Omental fat pad (tissue), 3 donors: ENCODE measurements at regions not wholly inside any gene's neighbourhood (a gene's known extent, or its start where the extent isn't known, plus 50 kb on each side); places are given as distances from the start of the nearest gene placed in this dataset.
A peak's percentile ranks its signal among the peaks of the same experiment; 100 is the strongest.

ENCODE experiments used
- ATAC-seq: fragments of 150-250 bp; one replicate; pipeline ENCODE4 v1.9.1; 2016; ENCODE audit warnings: mild to moderate bottlenecking, moderate library complexity; ENCODE audit not compliant: low FRiP score
- DNase-seq: peaks from one replicate; pipeline ENCODE4 v3.0.0-alpha.2; 2019; ENCODE audit warnings: low spot score
- TF ChIP-seq, protein P1 (sequence below), 3 donors: fragments of 450-650 bp; IDR thresholded peaks; one replicate each; pipeline ENCODE4 v1.5.1; 2016 to 2017; ENCODE audit warnings: antibody characterized with exemption in 3 of 3, mild to moderate bottlenecking in 3 of 3, moderate library complexity in 2 of 3

DNA sequence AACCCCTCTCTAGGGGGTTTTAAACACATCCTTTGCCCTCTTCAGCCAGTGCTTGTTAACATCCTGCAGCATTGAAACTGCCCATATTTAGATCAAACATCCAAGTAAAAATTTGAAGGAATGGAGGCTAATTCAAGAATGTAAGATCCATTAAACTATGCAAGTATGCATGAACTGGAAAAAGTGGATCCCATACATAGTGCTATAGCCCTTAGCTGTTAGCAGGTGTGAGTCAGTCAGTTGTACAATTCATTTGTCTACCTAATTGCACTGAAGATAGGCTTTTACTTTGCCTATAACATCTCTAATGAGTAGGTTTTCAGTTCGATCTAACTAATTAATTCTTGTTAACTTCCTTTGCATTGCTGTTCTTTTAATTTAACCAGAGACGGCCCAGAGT, 270.9 kb downstream of the LMO4 start:
- TF ChIP-seq, protein P1, sequence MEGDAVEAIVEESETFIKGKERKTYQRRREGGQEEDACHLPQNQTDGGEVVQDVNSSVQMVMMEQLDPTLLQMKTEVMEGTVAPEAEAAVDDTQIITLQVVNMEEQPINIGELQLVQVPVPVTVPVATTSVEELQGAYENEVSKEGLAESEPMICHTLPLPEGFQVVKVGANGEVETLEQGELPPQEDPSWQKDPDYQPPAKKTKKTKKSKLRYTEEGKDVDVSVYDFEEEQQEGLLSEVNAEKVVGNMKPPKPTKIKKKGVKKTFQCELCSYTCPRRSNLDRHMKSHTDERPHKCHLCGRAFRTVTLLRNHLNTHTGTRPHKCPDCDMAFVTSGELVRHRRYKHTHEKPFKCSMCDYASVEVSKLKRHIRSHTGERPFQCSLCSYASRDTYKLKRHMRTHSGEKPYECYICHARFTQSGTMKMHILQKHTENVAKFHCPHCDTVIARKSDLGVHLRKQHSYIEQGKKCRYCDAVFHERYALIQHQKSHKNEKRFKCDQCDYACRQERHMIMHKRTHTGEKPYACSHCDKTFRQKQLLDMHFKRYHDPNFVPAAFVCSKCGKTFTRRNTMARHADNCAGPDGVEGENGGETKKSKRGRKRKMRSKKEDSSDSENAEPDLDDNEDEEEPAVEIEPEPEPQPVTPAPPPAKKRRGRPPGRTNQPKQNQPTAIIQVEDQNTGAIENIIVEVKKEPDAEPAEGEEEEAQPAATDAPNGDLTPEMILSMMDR (IDR thresholded peaks at IDR 0.05), result no peak

DNA sequence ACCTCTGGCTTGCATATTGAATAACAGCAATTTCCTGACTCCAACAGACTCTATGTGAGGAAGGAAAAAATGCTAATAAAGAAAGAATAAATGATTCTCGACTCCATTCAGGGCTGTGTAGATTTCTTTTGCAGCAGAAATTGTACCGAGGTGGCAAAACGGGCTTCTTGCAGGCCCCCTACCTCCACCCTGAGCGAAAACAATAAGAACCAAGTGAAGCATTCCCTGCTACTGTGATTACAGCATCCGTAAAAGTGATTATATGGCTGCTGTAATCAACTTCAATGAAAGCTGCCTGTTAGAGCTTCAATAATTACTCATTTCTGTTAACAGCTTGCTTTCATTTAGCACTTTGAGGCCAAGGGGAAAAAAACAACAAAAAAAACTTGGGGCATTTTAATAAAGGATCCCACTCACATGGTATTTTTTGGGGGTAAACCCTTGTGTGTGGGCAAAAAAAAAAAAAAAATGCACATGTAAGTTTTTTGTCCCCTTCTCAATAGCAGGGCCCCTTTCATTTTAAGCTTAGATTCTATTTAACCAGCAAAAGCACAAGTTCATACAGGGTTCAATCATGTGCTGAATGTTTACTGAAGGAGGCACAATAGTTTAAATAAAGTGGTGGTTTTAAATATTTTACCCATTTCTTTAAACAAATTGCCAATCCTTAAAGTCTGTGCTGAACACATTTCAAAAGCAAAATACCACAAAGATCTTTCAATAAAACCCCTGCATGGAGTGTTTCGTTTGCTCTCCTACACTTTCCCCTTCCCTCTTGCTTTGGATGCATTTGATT, 271.6 kb downstream of the LMO4 start:
- DNase-seq, result no peak
- ATAC-seq, result no peak
- TF ChIP-seq, protein P1 (IDR thresholded peaks at IDR 0.05), result no peak

More for the DNA sequence above, 270.9 kb downstream of the LMO4 start:
- ATAC-seq (no peak), DNase-seq (no peak)

GRCh38 chr1:87600854-87601253, 272.2 kb downstream of the LMO4 start:
- TF ChIP-seq, protein P1 (IDR thresholded peaks at IDR 0.05), result no peak
- DNase-seq, result no peak
- no peak for ATAC-seq

DNA sequence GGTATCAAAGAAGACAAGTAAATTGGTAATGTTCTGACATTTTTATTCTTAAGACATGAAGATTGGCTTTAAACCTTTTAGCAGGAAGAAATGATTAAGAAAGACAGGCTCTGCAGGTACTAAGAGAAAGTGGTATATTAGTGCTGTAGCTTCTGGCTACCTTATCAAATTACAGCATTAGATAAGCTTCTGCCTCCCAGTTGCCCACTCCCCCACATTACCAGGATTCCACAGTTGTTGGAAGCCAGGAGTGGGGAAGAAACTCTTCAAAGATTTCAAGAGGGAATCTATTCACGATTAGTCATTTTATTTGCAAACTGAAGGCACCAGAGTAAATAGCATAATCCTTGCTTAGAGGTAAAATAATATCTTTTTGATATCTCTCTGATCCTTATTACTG, 274.9 kb downstream of the LMO4 start:
- DNase-seq, result no peak
- ATAC-seq, result peak; percentile 32
- TF ChIP-seq, protein P1 (IDR thresholded peaks at IDR 0.05), result no peak

- ATAC-seq, result no peak
- TF ChIP-seq, protein P1 (IDR thresholded peaks at IDR 0.05), result no peak
These were observed 284.3 kb downstream of the LMO4 start for GRCh38 chr1:87612956-87613355.

DNA sequence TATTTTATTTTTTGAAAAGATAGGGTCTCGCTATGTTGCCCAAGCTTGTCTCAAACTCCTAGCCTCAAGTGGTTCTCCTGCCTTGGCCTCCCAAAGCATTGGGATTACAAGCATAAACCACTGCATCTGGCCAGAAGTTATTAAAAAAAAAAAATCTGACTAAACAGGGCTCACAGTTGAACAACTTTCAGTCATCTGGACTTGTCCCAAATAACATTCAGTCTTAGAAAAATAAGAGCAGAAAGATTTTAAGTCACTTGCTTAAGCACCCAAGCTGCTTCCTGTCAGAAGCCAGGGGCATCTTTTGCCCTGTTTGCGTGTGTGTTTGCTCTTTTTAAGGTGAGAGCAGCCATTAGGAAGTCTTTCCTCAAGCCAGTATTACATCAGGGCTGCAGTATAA, 286.8 kb downstream of the LMO4 start:
- ATAC-seq (no peak), DNase-seq (no peak)
- TF ChIP-seq, protein P1 (IDR thresholded peaks at IDR 0.05), result no peak

More at GRCh38 chr1:87612956-87613355, 284.3 kb downstream of the LMO4 start:
- no peak for DNase-seq

GRCh38 chr1:87615901-87616300, 287.2 kb downstream of the LMO4 start:
- no peak for ATAC-seq
- DNase-seq, result no peak
- TF ChIP-seq, protein P1 (IDR thresholded peaks at IDR 0.05), result no peak
